Colonic mucosa (tissue), 4 donors: ENCODE measurements at regions not wholly inside any gene's neighbourhood (a gene's known extent, or its start where the extent isn't known, plus 50 kb on each side); places are given as distances from the start of the nearest gene placed in this dataset.
"Not testable (repeated sequence)": the region's sequence is repeated elsewhere in the genome, so short reads cannot be mapped to it uniquely, and the experiment has no call there.

Experiments used
- DNase-seq: peaks from one replicate; pipeline ENCODE4 v3.0.0-alpha.2; 2020
- H3K27ac ChIP-seq: fragments of 200-600 bp; one replicate; pipeline ENCODE4 v1.8.0; 2021
- H3K27me3 ChIP-seq: fragments of 200-600 bp; one replicate; pipeline ENCODE4 v1.8.0; 2021
- H3K36me3 ChIP-seq: fragments of 200-600 bp; one replicate; pipeline ENCODE4 v1.8.0; 2021
- H3K4me1 ChIP-seq: fragments of 200-600 bp; one replicate; pipeline ENCODE4 v1.8.0; 2021; ENCODE audit warnings: mild to moderate bottlenecking
- H3K4me3 ChIP-seq: fragments of 200-600 bp; one replicate; pipeline ENCODE4 v1.8.0; 2021
- H3K9ac ChIP-seq, 2 donors: one replicate each; pipeline ENCODE4 v1.7.0; 2013; ENCODE audit warnings: control low read depth in 2 of 2, low read depth in 2 of 2, low read length in 2 of 2
- H3K9me3 ChIP-seq: fragments of 200-600 bp; one replicate; pipeline ENCODE4 v1.8.0; 2021
- CTCF ChIP-seq: fragments of 200-600 bp; IDR thresholded peaks from one replicate; pipeline ENCODE4 v1.8.0; 2022; ENCODE audit warnings: antibody characterized with exemption, mild to moderate bottlenecking
- intact Hi-C: fragments of 100-400 bp; cut with DNase I; formaldehyde crosslinking; loops from one replicate; pipeline ENCODE4 v1.14.1; 2022
- donor health status: healthy.
- donor health status: DM: no; HTN: no; CAD: no.
- donor health status: DM: no; HTN: no; CAD: no.

- H3K36me3 ChIP-seq: no peaks in the 10 kb centered on the region
- TF ChIP-seq CTCF: no peak
- no peak overlapping the region for H3K9ac ChIP-seq
- no peak overlapping the region for H3K27ac ChIP-seq
- no peaks in the 10 kb centered on the region for H3K9me3 ChIP-seq
- no peaks in the 10 kb centered on the region for H3K27me3 ChIP-seq
- intact Hi-C loops: no loop called here
- no peak for DNase-seq
- H3K4me3 ChIP-seq: no peak overlapping the region
- H3K4me1 ChIP-seq: no peaks in the 10 kb centered on the region
Measured at GRCh38 chr11:87583931-87584330, 546.2 kb downstream of the TMEM135 start.

GRCh38 chr11:87575088-87575487 is 537.4 kb downstream of the TMEM135 start:
- intact Hi-C loops: no loop called here
- Histone ChIP-seq H3K4me3 (no peak overlapping the region), H3K9ac (no peak overlapping the region), H3K27me3 (no peaks in the 10 kb centered on the region), H3K4me1 (no peaks in the 10 kb centered on the region), H3K9me3 (no peaks in the 10 kb centered on the region), H3K27ac (no peak overlapping the region), H3K36me3 (no peaks in the 10 kb centered on the region)
- TF ChIP-seq CTCF: no peak
- no peak for DNase-seq

GRCh38 chr11:87574193-87574592 is 536.5 kb downstream of the TMEM135 start:
- TF ChIP-seq CTCF: no peak
- Histone ChIP-seq H3K4me1 (no peaks in the 10 kb centered on the region), H3K9ac (no peak overlapping the region), H3K4me3 (no peak overlapping the region), H3K27ac (no peak overlapping the region), H3K27me3 (no peaks in the 10 kb centered on the region), H3K36me3 (no peaks in the 10 kb centered on the region), H3K9me3 (no peaks in the 10 kb centered on the region)
- intact Hi-C loops: no loop called here
- DNase-seq: no peak

DNA sequence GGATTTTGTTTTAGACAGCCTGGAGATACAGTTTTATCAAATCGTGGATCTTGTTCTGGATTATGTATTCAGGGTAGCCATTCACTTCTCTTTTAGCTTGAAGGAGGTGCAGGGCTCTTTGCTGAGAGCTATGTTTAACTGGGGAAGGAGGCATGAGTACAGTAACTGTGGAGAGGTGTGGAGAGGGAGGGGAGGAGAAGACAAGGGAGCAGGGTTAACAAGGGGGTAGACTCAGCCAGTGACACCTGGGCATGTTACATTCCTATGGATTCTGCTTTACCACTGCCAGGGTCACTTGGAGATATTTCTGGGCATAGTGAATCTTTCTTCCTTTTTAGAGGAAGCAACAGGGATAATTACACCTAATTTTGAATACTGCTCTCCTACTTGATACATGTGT is 536.0 kb downstream of the TMEM135 start:
- TF ChIP-seq CTCF: no peak
- H3K4me1 ChIP-seq: no peaks in the 10 kb centered on the region

GRCh38 chr11:87572881-87573280 is 535.1 kb downstream of the TMEM135 start:
- no peaks in the 10 kb centered on the region for H3K36me3 ChIP-seq
- H3K4me3 ChIP-seq: no peak overlapping the region
- no peaks in the 10 kb centered on the region for H3K27me3 ChIP-seq
- H3K9me3 ChIP-seq: no peaks in the 10 kb centered on the region
- no peaks in the 10 kb centered on the region for H3K4me1 ChIP-seq
- no peak for DNase-seq
- no peak overlapping the region for H3K27ac ChIP-seq
- TF ChIP-seq CTCF: no peak
- intact Hi-C loops: no loop called here
- no peak overlapping the region for H3K9ac ChIP-seq

More for the DNA sequence above, 536.0 kb downstream of the TMEM135 start:
- H3K36me3 ChIP-seq: no peaks in the 10 kb centered on the region
- H3K9me3 ChIP-seq: no peaks in the 10 kb centered on the region
- no peak for DNase-seq
- no peak overlapping the region for H3K9ac ChIP-seq
- intact Hi-C loops: no loop called here
- H3K4me3 ChIP-seq: no peak overlapping the region
- no peak overlapping the region for H3K27ac ChIP-seq
- no peaks in the 10 kb centered on the region for H3K27me3 ChIP-seq

DNA sequence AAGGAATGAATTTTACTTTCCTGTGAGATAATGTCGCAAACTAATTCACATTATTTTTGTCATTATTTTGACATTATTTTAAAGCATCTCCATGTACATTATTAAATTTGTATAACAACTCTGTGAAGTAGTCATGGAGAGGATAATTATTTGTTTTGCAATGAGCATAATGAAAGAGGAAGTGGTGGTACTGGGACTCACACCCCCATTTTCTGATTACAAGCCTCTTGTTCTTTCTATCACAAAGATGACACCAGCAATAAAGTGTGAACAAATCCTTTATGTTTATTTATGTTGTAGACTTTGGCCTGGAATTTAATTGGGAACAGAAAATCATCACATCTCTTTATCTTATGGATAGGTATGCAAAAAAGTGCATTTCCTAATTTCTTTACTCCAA is 522.6 kb downstream of the TMEM135 start:
- no peaks in the 10 kb centered on the region for H3K36me3 ChIP-seq
- no peak overlapping the region for H3K4me3 ChIP-seq
- H3K9me3 ChIP-seq: no peaks in the 10 kb centered on the region
- DNase-seq: no peak
- intact Hi-C loops: no loop called here
- no peak overlapping the region for H3K9ac ChIP-seq
- H3K27ac ChIP-seq: no peak overlapping the region
- TF ChIP-seq CTCF: no peak
- H3K4me1 ChIP-seq: no peaks in the 10 kb centered on the region
- no peaks in the 10 kb centered on the region for H3K27me3 ChIP-seq

DNA sequence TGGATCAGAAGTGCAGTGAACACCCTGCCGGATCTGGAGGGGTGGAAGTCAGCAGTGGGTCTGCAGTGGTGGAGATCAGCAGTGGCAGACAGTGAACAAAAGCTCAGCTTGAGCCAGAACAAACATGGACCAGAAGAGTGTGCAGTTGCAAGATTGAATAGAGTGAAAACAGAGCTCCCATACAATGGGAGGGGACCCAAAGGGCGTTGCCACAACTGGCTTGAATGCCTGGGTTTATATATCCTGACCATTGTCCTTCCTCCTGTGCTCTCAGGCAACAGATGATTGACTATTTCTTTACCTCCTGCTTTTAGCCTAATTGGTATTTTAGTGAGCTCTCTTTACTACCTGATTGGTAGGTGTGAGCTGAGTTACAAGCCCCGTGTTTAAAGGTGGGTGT is 522.1 kb downstream of the TMEM135 start:
- H3K27me3 ChIP-seq, DNase-seq, intact Hi-C loops, H3K4me3 ChIP-seq, H3K9ac ChIP-seq, H3K36me3 ChIP-seq, H3K9me3 ChIP-seq, H3K4me1 ChIP-seq, H3K27ac ChIP-seq: not testable (repeated sequence)
